ENCODE measurements at regions not wholly inside any gene's neighbourhood (a gene's known extent, or its start where the extent isn't known, plus 50 kb on each side); places are given as distances from the start of the nearest gene placed in this dataset.
"Not testable (repeated sequence)": the region's sequence is repeated elsewhere in the genome, so short reads cannot be mapped to it uniquely, and the experiment has no call there.

DNA sequence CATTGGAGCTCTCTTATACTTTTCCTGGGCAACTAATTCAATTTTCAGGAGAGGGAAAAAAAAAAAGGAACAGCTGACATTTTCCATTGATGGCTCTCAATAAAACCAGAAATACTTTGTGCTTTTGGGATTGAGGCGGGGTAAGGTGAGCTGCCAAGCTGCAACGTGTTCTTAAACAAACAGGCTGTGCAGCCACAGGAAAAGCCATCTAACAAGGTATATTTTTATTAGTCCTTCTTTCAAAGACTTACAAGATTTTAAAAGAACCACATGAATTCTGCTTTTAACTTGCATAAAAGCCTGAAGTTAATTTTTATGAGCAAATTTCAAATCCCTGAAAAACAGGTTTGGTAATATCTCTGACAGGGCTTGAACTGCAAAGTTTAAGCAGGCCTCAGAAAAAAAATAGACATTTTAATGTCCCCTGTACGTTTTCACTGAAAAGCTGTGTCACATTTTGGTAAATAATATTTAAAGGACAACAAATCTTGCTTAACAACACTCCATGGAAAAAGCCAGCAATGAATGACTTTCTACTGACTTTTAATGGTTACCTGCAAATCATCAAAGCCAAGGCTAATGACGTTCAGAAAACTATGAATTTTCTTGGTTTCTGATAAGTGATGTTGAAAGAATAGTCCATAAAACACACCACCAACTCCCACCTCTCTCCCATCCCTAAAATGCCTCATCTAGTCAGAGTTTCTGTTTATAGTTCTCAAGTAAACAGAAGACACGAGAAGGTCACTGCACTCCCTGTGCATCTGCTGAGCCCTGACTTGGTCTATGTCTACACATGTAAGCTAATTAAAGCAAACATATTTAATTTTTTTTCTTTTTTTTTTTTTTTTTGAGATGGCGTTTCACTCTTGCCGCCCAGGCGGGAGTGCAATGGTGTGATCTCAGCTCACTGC, 433.6 kb downstream of the PIK3R1 start:
- DNase-seq (ENCODE audit: low spot score) (no peak), FAIRE-seq (no peak)

- DNase-seq (ENCODE audit: low spot score): no peak
- FAIRE-seq: no peak
Measured at GRCh38 chr5:68652534-68652965, 437.0 kb downstream of the PIK3R1 start.

DNA sequence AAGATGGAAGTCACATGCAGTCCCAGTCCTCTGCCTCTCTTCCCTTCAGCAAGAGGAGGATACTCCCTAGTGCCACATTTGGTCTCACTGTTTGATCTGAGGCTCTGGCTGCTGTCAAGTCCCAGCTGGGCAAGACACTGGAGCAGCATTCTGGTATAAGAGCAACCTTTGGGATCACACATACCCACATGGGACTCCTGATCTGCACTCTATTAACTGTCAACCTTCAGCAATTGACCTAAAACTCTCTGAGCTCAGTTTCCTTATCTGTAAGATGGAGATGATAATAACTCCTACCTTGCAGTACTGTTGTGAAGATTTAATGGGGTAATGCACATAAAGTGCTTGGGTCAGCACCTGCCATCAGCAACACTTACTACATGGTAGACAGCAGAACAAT, 437.9 kb downstream of the PIK3R1 start:
- no peak for DNase-seq (ENCODE audit: low spot score)
- FAIRE-seq: no peak

DNA sequence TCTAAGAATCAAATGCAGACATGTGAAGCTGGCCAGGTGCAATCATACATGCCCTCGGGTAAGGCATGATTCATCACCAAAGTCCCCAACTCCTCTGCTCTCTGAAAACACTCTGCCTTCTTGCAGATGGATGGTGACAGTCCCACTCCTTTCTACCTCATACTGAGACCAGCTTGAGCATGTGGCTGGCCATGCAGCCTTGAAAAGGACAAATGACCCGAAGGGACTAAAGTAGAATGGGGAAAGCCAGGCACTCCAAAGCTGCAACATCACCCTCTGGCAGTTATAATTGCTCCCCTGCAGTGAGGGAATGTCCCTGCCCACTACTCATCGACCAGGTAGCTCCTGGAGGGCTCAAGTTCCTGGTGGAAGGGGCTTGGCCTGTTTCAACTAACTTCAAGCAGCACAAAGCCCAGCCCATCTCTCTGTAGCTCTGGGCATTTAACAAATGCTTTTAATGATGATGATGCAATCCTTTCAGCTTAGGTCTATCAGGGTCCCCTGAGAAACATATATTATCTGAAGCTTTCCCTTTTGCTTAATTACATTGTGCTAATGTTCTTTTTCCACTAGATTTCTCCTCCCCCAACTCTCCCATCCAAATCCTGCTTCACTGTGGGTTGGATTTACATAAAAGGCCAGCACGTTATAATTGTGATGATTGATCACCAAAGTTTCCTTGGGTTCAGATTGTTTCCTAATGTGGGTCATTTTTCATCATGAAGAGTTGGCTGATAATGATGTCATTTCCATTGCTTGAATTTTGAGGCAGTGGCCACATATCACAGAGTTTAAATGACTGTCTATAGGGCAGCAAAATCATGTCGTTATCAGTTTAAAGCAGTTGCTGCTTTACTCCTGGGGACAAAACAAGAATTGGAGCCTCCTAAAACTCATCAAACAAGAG, 436.5 kb upstream of the SLC30A5 start:
- DNase-seq (ENCODE audit: low spot score): no peak
- no peak for FAIRE-seq

DNA sequence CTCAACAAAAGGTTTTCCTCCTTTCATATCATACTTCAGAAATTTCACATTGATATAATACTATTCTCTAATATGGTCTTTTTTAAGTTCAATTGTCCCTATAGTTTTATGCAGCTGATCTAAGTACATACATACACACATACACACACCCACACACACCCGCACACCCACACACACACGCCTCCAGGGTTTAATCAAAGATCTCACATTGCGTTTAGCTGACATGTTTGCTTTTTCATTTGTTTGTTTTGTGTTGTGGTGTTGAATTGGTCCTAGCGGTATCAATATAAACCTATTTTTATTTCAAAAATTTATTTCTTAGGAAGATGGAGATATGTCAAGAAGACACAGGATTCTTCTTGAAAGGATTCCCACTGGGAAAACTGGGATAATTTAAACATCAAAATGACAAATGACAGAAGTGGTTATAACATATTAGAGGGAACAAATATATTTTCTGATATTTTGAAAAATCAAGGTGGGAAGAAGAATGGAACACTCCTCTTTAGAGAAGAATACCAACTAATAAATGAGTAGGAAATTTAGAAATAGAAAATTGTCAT, 434.9 kb upstream of the SLC30A5 start:
- no peak for FAIRE-seq

DNA sequence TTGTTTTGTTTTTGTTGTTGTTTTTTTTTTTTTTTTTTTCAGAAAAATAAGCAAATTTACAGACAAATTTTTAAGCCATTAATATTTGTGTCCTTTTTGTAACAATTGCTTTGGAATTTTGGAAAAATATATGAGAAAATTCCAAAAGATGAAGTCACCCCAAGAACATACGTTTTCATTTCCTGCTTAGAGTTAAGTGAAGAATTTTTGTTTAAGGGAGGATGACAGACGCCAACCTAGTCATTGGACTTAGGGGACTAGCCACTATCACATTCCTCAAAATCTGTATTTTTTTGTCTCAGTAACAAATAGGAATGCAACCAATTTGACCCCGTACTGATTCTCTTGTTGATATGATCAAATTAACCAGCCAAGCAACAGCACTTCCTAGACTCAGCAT, 433.9 kb upstream of the SLC30A5 start:
- no peak for DNase-seq (ENCODE audit: low spot score)
- FAIRE-seq: no peak

More for the DNA sequence above, 434.9 kb upstream of the SLC30A5 start:
- no peak for DNase-seq (ENCODE audit: low spot score)

- no peak for FAIRE-seq
- DNase-seq (ENCODE audit: low spot score): no peak
Measured at GRCh38 chr5:68661237-68661636, 432.6 kb upstream of the SLC30A5 start.

- FAIRE-seq: no peak
- no peak for DNase-seq (ENCODE audit: low spot score)
Measured at GRCh38 chr5:68662804-68663307, 431.0 kb upstream of the SLC30A5 start.

DNA sequence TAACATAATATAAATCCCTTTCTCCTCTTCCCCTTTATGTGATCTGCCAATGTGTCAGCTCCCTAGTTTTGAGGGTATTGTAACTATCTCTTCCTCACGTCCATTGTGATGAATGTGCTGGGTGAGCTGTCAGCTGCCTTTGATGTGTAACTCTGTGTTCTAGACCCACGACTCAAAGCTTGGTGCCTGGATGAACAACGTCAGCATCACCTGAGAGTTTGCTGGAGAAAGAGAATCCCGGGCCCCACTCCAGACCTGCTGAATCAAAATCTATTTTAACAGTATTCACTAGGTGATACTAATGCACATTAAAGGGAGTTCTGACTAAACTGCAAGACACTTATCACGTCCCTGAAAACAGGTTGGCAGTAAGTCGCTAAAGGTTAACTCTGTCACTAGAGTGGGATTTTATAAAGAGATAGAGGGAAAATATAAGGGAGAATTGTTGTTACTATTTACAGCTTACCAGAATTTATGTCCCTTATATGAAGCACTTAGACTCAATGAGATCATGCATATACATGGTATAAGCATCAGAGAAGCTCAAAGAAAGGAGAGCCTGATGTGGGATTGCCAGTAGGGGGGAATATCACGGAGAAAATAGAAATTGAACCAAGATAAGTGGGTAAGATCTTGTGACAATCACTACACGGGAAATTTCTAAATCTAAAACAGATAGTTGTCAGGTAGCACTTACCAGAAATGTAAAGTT, 423.8 kb upstream of the SLC30A5 start:
- DNase-seq (ENCODE audit: low spot score): no peak
- FAIRE-seq: no peak

- no peak for FAIRE-seq
- no peak for DNase-seq (ENCODE audit: low spot score)
Measured at GRCh38 chr5:68673106-68673822, 420.6 kb upstream of the SLC30A5 start.

- FAIRE-seq (no peak), DNase-seq (ENCODE audit: low spot score) (no peak)
Measured at GRCh38 chr5:68673823-68674180, 420.0 kb upstream of the SLC30A5 start.

DNA sequence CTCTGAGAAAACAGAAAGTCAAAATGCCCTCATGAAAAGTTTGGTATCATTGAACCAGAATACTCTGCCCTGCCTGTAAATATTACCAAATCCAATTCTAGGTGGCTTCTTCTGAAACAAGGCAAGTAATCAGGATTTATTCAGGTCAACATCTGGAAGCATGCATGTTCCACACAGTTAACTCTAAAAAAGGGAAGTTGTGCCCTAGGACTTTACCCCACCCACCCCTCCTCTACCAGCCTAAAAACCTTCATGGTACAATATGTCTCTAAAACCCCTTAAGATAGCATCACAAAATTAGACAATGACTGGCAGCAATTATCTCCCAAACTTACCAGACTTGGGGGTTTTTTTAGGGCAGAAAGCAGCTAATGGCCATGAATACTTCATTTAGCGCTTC, 414.8 kb upstream of the SLC30A5 start:
- FAIRE-seq: no peak

GRCh38 chr5:68680366-68680765, 413.4 kb upstream of the SLC30A5 start:
- no peak for FAIRE-seq
- no peak for DNase-seq (ENCODE audit: low spot score)

More for the DNA sequence above, 414.8 kb upstream of the SLC30A5 start:
- DNase-seq (ENCODE audit: low spot score): no peak

DNA sequence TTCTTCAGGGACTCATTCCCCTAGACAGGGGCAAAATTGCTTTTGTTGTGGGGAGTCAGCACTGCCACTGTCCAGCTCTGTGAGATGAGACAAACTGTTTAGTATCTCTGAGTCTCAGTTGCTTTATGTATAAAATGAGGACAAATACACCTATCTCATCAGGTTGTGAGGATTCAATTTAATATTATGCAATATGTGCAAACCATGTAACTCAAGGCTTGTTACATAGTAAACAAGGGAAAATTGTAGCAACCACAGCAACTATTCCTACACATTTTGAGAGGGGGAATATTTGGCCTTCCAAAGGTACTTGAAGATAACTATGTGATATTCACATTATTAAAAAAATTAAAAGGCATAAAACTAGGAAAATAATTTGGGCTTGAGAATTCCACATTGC, 411.9 kb upstream of the SLC30A5 start:
- FAIRE-seq: no peak

GRCh38 chr5:68682400-68683160, 411.2 kb upstream of the SLC30A5 start:
- peak; percentile 24 for DNase-seq (ENCODE audit: low spot score)
- no peak for FAIRE-seq

More for the DNA sequence above, 411.9 kb upstream of the SLC30A5 start:
- no peak for DNase-seq (ENCODE audit: low spot score)

- peak; percentile 88 for DNase-seq (ENCODE audit: low spot score)
- FAIRE-seq: peak; percentile 83
Measured at GRCh38 chr5:68683632-68684036, 410.2 kb upstream of the SLC30A5 start.

DNA sequence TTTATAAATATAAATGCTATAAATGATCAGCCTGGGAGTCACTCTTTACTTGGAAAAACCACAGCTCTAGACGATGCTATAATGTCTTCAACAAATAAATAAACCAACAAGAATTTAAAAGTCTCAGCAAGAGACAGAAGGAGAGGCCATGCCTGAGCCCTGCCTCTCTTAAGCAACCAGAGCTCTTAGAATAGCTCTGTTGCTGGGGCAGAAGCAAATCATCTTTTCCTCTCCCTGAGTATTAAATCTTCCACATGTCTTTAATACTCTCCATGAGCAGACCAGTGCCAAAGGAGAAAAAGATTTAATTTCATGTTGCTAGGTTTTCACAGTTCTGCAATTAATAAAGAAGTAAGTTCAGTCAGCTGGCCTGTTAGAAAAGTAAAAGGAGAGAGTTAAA, 408.0 kb upstream of the SLC30A5 start:
- FAIRE-seq (no peak), DNase-seq (ENCODE audit: low spot score) (no peak)

DNA sequence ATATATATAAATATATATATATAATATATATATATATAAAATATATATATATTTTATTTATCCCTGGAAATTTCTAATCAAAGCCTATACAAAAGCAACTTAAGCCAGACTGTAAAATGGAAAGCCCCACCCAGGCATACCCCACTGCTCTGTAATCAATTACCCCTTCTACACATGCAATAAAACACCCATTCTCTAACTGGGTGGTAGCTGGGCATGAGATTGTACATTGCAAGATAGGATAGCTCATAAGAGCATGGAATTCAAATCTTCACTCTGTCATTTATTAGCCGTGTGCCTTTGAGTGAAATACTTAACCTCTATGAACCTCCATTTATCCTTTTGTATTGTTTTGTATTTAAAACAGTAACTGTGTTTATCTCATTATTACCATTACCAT, 405.3 kb upstream of the SLC30A5 start:
- FAIRE-seq: no peak
- no peak for DNase-seq (ENCODE audit: low spot score)

DNA sequence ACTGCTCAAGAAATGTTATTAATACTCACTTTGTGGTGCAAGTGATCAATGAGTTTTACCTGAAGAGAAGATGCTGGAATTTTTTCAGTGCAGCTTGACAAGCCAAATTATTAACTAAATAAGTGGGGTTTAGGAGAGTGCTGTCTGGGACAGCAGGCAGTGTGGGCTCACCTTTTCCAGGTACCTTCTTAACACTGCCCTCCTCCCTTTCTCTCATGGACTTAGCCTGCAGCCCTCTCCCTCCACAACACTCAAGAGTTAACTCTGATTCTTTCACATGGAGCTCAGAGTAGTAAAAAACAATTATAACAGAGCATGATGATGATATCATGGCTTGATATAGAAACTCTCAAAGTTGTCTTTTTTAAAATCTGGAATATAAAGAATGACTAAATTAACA, 404.8 kb upstream of the SLC30A5 start:
- no peak for DNase-seq (ENCODE audit: low spot score)
- no peak for FAIRE-seq

- FAIRE-seq; DNase-seq (ENCODE audit: low spot score): not testable (repeated sequence)
Measured at GRCh38 chr5:68691874-68692273, 401.9 kb upstream of the SLC30A5 start.

Data from RCC 7860 (cell line).